Common myeloid progenitor, CD34-positive (primary cell): ENCODE measurements at regions not wholly inside any gene's neighbourhood (a gene's known extent, or its start where the extent isn't known, plus 50 kb on each side); places are given as distances from the start of the nearest gene placed in this dataset.
"Not testable (repeated sequence)": the region's sequence is repeated elsewhere in the genome, so short reads cannot be mapped to it uniquely, and the experiment has no call there.

Experiments
- CTCF ChIA-PET: fragments of 350-600 bp; sonication (Branson Sonifier 250); formaldehyde crosslinking; loops from one replicate; lab custom pipeline; 2021; ENCODE audit warnings: antibody characterized with exemption; lab: Charles Lee
- POLR2A ChIA-PET: fragments of 350-600 bp; sonication (Branson Sonifier 250); formaldehyde crosslinking; loops from one replicate; lab custom pipeline; 2021; ENCODE audit warnings: antibody characterized with exemption; lab: Charles Lee
- DNase-seq, 3 donors: peaks; one replicate each; pipeline versions ENCODE4 v3.0.0 to v3.0.0-alpha.2; 2013
- H3K27ac ChIP-seq, 2 experiments: 1 replicate in 1 of 2; 2 replicates in 1 of 2; pipeline ENCODE4 v1.7.0; 2013; ENCODE audit warnings: inconsistent platforms in 2 of 2, low read length in 2 of 2, mild to moderate bottlenecking in 2 of 2, low read depth in 1 of 2, moderate library complexity in 1 of 2; ENCODE audit not compliant: severe bottlenecking in 2 of 2, insufficient read depth in 1 of 2, poor library complexity in 1 of 2
- H3K27me3 ChIP-seq, 5 experiments: replicated peaks in 2 of 5; 1 replicate in 3 of 5; 2 replicates in 2 of 5; pipeline versions ENCODE4 v1.6.1 to v1.7.0; 2013; ENCODE audit warnings: low read length in 4 of 5, mild to moderate bottlenecking in 2 of 5, moderate library complexity in 2 of 5, inconsistent platforms in 1 of 5; ENCODE audit not compliant: insufficient read depth in 5 of 5, control insufficient read depth in 4 of 5
- H3K36me3 ChIP-seq, 4 experiments: 1 replicate in 2 of 4; 2 replicates in 2 of 4; pipeline versions ENCODE4 v1.6.1 to v1.7.0; 2013; ENCODE audit warnings: low read length in 3 of 4, control low read depth in 1 of 4, mild to moderate bottlenecking in 1 of 4; ENCODE audit not compliant: control insufficient read depth in 4 of 4, insufficient read depth in 4 of 4
- H3K4me1 ChIP-seq, 4 experiments: 1 replicate in 3 of 4; 2 replicates in 1 of 4; pipeline versions ENCODE4 v1.6.1 to v1.7.1; 2013; ENCODE audit warnings: low read length in 3 of 4, mild to moderate bottlenecking in 3 of 4, control low read depth in 1 of 4, inconsistent platforms in 1 of 4, moderate library complexity in 1 of 4; ENCODE audit not compliant: control insufficient read depth in 4 of 4, insufficient read depth in 4 of 4; ENCODE audit errors: control extremely low read depth in 1 of 4
- H3K4me3 ChIP-seq, 7 experiments: 1 replicate in 4 of 7; 2 replicates in 3 of 7; pipeline versions ENCODE4 v1.5.1 to v1.7.0; 2013; ENCODE audit warnings: mild to moderate bottlenecking in 7 of 7, low read length in 6 of 7, moderate library complexity in 6 of 7, inconsistent platforms in 2 of 7, low read depth in 2 of 7, control low read depth in 1 of 7; ENCODE audit not compliant: insufficient read depth in 4 of 7, control insufficient read depth in 1 of 7; ENCODE audit errors: extremely low read depth in 1 of 7
- H3K9me3 ChIP-seq, 5 experiments: 1 replicate in 4 of 5; 2 replicates in 1 of 5; pipeline versions ENCODE4 v1.6.1 to v1.7.1; 2013; ENCODE audit warnings: low read length in 4 of 5, mild to moderate bottlenecking in 2 of 5, inconsistent platforms in 1 of 5, low read depth in 1 of 5, moderate library complexity in 1 of 5; ENCODE audit not compliant: control insufficient read depth in 4 of 5, insufficient read depth in 2 of 5; ENCODE audit errors: control extremely low read depth in 1 of 5
- WGBS: methylation state at CpG from one replicate; pipeline ENCODE4 v1.1.5; 2013; ENCODE audit not compliant: insufficient coverage; 5-methylcytosine and 5-hydroxymethylcytosine counted together

DNA sequence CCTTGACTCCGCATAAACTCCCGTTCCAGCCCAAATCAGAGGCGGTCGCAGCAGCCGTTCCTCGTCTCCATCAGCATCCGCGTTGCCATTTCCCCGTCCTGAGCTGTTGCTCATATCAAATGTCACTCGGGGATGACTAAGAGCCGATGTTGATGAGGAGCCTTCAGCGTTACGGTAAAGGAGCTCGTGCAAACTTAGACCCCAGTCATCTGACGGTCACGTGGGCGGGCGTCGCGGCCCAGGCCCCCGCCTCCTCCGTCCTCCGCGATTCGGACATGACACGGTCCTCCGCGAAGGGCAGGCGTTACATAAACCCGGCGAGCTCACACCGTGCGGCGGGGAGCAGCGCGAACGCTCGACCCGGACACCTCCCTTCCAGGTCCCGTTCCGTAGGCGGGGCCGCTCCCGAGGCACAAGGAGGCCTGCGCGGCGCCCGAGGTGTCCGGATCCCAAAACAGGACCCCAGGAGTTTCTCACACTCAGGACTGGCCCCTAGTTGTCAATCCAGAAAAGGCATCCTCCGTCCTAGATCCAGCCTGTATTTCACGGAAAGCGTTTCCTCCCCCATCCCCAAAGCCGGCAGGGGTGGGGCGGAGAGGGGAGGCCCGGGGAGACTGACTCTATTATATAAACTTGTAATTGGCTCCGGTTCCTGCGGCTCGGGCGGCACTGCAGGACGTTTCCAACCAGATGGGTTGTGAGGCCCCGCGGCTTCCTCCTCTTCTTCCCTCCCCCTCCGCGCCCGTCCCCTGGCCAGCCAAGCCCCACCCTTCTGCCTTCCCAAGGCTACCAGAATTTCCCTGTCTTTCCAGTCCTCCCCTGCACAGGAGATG, 100.0 kb upstream of the IGF1R start:
- no peaks in the 10 kb centered on the region for H3K36me3 ChIP-seq
- peak overlapping the region; percentile 11 to 73 (median 62) for H3K4me3 ChIP-seq
- peaks cover 0 to 2% (median 0%) of the 10 kb centered on the region in 5 experiments for H3K9me3 ChIP-seq
- H3K27me3 ChIP-seq = peaks cover 0 to 25% (median 6%) of the 10 kb centered on the region in 5 experiments
- POLR2A ChIA-PET = no interaction called here
- H3K27ac ChIP-seq = no peak overlapping the region
- DNase-seq = peak; percentile 25 to 73 (median 68)
- CTCF ChIA-PET = interaction anchor here (0.6 to 2.2 kb wide), 3 partner anchors 29 to 111 kb away, joined by 3 to 10 read pairs (median 6); no protein-coding TSS in a partner anchor
- peaks cover 5 to 18% (median 16%) of the 10 kb centered on the region in 4 experiments for H3K4me1 ChIP-seq
- WGBS = under 1% methylated on average over 51 of the region's 65 CpGs

GRCh38 chr15:98549003-98549402, 99.3 kb upstream of the IGF1R start:
- WGBS = 51% methylated on average over 3 of the region's 11 CpGs
- CTCF ChIA-PET = interaction anchor here (1.4 kb wide), 1 partner anchor 111 kb away, joined by 6 read pairs; no protein-coding TSS in a partner anchor
- POLR2A ChIA-PET = no interaction called here
- no peak overlapping the region for H3K27ac ChIP-seq
- H3K36me3 ChIP-seq = no peaks in the 10 kb centered on the region
- peaks cover 5 to 18% (median 16%) of the 10 kb centered on the region in 4 experiments for H3K4me1 ChIP-seq
- peak overlapping the region in 5 of 7 experiments; percentile 31 to 73 (median 68) for H3K4me3 ChIP-seq
- no peak for DNase-seq
- H3K27me3 ChIP-seq = peaks cover 0 to 25% (median 6%) of the 10 kb centered on the region in 5 experiments
- peaks cover 0 to 2% (median 0%) of the 10 kb centered on the region in 5 experiments for H3K9me3 ChIP-seq

DNA sequence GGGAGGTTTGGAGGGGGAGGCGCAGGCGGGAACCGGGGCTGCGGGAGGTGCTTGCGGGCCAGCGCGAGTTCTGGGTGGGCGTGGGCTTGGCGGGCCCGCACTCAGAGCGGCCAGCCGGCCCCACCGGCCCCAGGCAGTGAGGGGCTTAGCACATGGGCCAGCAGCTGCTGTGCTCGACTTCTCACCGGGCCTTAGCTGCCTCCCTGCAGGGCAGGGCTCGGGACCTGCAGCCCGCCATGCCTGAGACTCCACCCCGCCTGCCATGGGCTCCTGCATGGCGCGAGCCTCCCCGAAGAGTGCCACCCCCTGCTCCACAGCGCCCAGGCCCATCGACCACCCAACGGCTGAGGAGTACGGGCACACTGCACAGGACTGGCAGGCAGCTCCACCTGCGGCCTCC, 98.6 kb upstream of the IGF1R start:
- CTCF ChIA-PET = no interaction called here
- 97% methylated on average over 22 of the region's 26 CpGs for WGBS
- DNase-seq = no peak

GRCh38 chr15:98550363-98550762, 98.0 kb upstream of the IGF1R start:
- POLR2A ChIA-PET, H3K4me3 ChIP-seq, H3K27ac ChIP-seq, H3K36me3 ChIP-seq, H3K9me3 ChIP-seq, DNase-seq, CTCF ChIA-PET: not testable (repeated sequence)
- Histone ChIP-seq H3K4me1 (peaks cover 5 to 18% (median 16%) of the 10 kb centered on the region in 4 experiments), H3K27me3 (peaks cover 0 to 25% (median 6%) of the 10 kb centered on the region in 5 experiments)
- WGBS = 94% methylated on average over 6 of the region's 7 CpGs

More for the DNA sequence above, 98.6 kb upstream of the IGF1R start:
- POLR2A ChIA-PET = no interaction called here
- Histone ChIP-seq H3K27ac (no peak overlapping the region), H3K9me3 (peaks cover 0 to 2% (median 0%) of the 10 kb centered on the region in 5 experiments), H3K27me3 (peaks cover 0 to 25% (median 6%) of the 10 kb centered on the region in 5 experiments), H3K4me1 (peaks cover 5 to 18% (median 16%) of the 10 kb centered on the region in 4 experiments), H3K36me3 (no peaks in the 10 kb centered on the region), H3K4me3 (no peak overlapping the region)

GRCh38 chr15:98551936-98552562, 96.3 kb upstream of the IGF1R start:
- H3K9me3 ChIP-seq = peaks cover 0 to 2% (median 0%) of the 10 kb centered on the region in 5 experiments
- H3K4me1 ChIP-seq = peaks cover 4 to 18% (median 15%) of the 10 kb centered on the region in 4 experiments
- H3K27me3 ChIP-seq = peaks cover 0 to 17% (median 4%) of the 10 kb centered on the region in 5 experiments
- POLR2A ChIA-PET = no interaction called here
- DNase-seq = no peak
- H3K4me3 ChIP-seq = no peak overlapping the region
- CTCF ChIA-PET = no interaction called here
- H3K27ac ChIP-seq = no peak overlapping the region
- WGBS = 95% methylated on average over 11 of the region's 11 CpGs
- H3K36me3 ChIP-seq = no peaks in the 10 kb centered on the region

DNA sequence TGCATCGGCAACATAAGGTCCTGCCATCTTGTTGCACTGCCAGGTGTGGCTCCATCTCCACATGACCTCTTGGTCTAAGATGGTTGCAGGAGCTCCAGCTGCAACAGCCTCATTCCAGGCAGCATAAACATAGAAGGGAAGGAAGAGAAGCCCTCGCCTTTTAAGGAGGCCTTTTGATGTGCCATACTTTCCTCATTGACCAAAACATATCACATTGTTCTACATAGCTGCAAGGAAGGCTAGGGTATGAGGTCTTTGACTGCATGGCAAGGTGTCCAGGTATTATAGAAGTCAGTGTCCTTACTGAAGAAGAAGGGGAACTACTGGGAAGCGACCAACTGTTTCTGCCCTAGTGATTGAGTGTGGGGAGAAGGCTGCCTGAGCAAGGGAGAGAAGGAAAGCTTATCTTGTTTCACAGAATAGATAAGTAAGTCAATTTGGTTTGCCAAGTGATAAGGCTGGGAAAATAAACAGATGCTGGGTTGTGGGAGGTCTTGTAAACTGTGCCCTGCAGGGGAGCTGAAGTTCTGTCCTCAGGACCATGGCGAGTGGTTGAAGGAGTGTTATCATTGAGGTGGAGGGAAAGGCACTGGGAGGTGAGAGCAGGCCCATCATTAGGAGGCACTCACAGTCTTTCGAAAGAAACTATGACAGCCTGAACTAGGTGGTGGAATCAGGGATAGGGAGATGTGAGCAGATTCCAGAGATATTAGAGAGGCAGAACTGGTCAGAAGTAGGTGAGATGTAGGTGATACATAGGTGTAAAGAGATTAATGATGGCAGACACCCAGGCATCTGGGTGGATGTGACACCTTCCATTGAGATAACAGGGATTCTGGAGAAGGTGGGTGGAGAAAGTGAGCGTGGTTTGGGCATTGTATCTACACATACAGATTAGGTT, 93.8 kb upstream of the IGF1R start:
- DNase-seq = no peak
- Histone ChIP-seq H3K27ac (no peak overlapping the region), H3K27me3 (peaks cover 0 to 2% (median 0%) of the 10 kb centered on the region in 5 experiments), H3K4me1 (no peaks in the 10 kb centered on the region), H3K36me3 (no peaks in the 10 kb centered on the region), H3K9me3 (peaks cover 0 to 2% (median 0%) of the 10 kb centered on the region in 5 experiments), H3K4me3 (no peak overlapping the region)
- 97% methylated on average over 3 of the region's 6 CpGs for WGBS
- ChIA-PET CTCF (interaction anchor here (0.6 to 1.1 kb wide), 2 partner anchors 25 to 39 kb away, joined by 3 to 4 read pairs; no protein-coding TSS in a partner anchor), POLR2A (interaction anchor here (0.6 kb wide), 2 partner anchors 30 to 41 kb away, joined by 3 to 4 read pairs; no protein-coding TSS in a partner anchor)
